ENCODE measurements at regions not wholly inside any gene's neighbourhood (a gene's known extent, or its start where the extent isn't known, plus 50 kb on each side); places are given as distances from the start of the nearest gene placed in this dataset.

DNA sequence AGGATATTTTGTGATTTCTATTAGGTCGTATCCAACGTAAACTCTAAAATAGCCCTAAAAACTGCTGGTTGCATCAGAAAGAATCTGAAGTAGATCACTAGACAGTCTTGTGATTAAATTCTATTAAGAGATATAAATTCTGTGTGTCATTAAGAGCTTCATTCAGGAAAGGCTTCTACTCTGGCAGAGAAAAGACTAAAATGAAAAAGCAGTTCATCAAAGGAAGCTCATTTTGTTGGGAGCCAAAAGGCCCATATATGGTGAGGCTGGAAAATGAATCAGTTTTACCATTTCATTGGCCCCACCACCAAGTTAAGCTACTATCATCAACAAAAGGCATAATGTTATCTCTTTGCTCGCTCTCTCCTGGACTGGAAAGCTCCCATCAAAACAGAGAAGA, 261.1 kb downstream of the SATB2 start:
- TF ChIP-seq, protein P1, sequence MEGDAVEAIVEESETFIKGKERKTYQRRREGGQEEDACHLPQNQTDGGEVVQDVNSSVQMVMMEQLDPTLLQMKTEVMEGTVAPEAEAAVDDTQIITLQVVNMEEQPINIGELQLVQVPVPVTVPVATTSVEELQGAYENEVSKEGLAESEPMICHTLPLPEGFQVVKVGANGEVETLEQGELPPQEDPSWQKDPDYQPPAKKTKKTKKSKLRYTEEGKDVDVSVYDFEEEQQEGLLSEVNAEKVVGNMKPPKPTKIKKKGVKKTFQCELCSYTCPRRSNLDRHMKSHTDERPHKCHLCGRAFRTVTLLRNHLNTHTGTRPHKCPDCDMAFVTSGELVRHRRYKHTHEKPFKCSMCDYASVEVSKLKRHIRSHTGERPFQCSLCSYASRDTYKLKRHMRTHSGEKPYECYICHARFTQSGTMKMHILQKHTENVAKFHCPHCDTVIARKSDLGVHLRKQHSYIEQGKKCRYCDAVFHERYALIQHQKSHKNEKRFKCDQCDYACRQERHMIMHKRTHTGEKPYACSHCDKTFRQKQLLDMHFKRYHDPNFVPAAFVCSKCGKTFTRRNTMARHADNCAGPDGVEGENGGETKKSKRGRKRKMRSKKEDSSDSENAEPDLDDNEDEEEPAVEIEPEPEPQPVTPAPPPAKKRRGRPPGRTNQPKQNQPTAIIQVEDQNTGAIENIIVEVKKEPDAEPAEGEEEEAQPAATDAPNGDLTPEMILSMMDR (IDR thresholded peaks at IDR 0.05), result no peak
- TF ChIP-seq ZFX (IDR thresholded peaks at IDR 0.05; ENCODE audit: borderline replicate concordance), result no peak

All from 22Rv1 (cell line).